ENCODE measurements at regions not wholly inside any gene's neighbourhood (a gene's known extent, or its start where the extent isn't known, plus 50 kb on each side); places are given as distances from the start of the nearest gene placed in this dataset.
A peak's percentile ranks its signal among the peaks of the same experiment; 100 is the strongest.

- H3K4me1 ChIP-seq (replicated peaks in 1 of 2), result no peaks in the 10 kb centered on the region
Observed at GRCh38 chr19:30880551-30880950, 468.7 kb downstream of the TSHZ3 start.

GRCh38 chr19:30880151-30880550 is 469.1 kb downstream of the TSHZ3 start:
- WGBS, 4 donors, result 56 to 75% (median 72%) methylated on average over 4 of the region's 4 CpGs
- Histone ChIP-seq H3K36me3 (replicated peaks in 1 of 2) (no peaks in the 10 kb centered on the region), H3K9me3 (replicated peaks in 1 of 3) (no peaks in the 10 kb centered on the region), H3K4me1 (replicated peaks in 1 of 2) (no peaks in the 10 kb centered on the region), H3K27me3 (no peaks in the 10 kb centered on the region), H3K4me3 (no peak overlapping the region), H3K27ac (no peak overlapping the region)
- intact Hi-C loops (cut with DNase I), result no loop called here
- no peak for DNase-seq
- TF ChIP-seq CTCF (IDR thresholded peaks at IDR 0.05), result no peak
- TF ChIP-seq POLR2A (IDR thresholded peaks at IDR 0.05), result no peak

More at GRCh38 chr19:30880551-30880950, 468.7 kb downstream of the TSHZ3 start:
- Histone ChIP-seq H3K9me3 (replicated peaks in 1 of 3) (no peaks in the 10 kb centered on the region), H3K27me3 (no peaks in the 10 kb centered on the region), H3K27ac (no peak overlapping the region), H3K36me3 (replicated peaks in 1 of 2) (no peaks in the 10 kb centered on the region), H3K4me3 (no peak overlapping the region)
- TF ChIP-seq POLR2A (IDR thresholded peaks at IDR 0.05) (no peak), CTCF (IDR thresholded peaks at IDR 0.05) (no peak)
- DNase-seq, result no peak
- 53 to 62% (median 59%) methylated on average over 4 of the region's 4 CpGs for WGBS, 4 donors
- intact Hi-C loops (cut with DNase I), result no loop called here

- TF ChIP-seq CTCF (IDR thresholded peaks at IDR 0.05) (no peak), POLR2A (IDR thresholded peaks at IDR 0.05) (no peak)
Observed at GRCh38 chr19:30879736-30880135, 469.5 kb downstream of the TSHZ3 start.

GRCh38 chr19:30879225-30879624 is 470.0 kb downstream of the TSHZ3 start:
- H3K4me1 ChIP-seq (replicated peaks in 1 of 2), result no peaks in the 10 kb centered on the region
- no peaks in the 10 kb centered on the region for H3K27me3 ChIP-seq
- no peaks in the 10 kb centered on the region for H3K9me3 ChIP-seq (replicated peaks in 1 of 3)
- peak in 1 of 7 donors; percentile 36 for DNase-seq
- no peak for TF ChIP-seq CTCF (IDR thresholded peaks at IDR 0.05)
- TF ChIP-seq POLR2A (IDR thresholded peaks at IDR 0.05), result no peak
- WGBS, 4 donors, result 86 to 97% (median 89%) methylated on average over 3 of the region's 3 CpGs
- intact Hi-C loops (cut with DNase I), result no loop called here
- no peak overlapping the region for H3K27ac ChIP-seq
- no peak overlapping the region for H3K4me3 ChIP-seq
- H3K36me3 ChIP-seq (replicated peaks in 1 of 2), result no peaks in the 10 kb centered on the region

More at GRCh38 chr19:30879736-30880135, 469.5 kb downstream of the TSHZ3 start:
- no peak overlapping the region for H3K4me3 ChIP-seq
- no peaks in the 10 kb centered on the region for H3K27me3 ChIP-seq
- WGBS, 4 donors, result 71 to 79% (median 77%) methylated on average over 3 of the region's 3 CpGs
- H3K9me3 ChIP-seq (replicated peaks in 1 of 3), result no peaks in the 10 kb centered on the region
- peak in 1 of 7 donors; percentile 31 for DNase-seq
- H3K36me3 ChIP-seq (replicated peaks in 1 of 2), result no peaks in the 10 kb centered on the region
- intact Hi-C loops (cut with DNase I), result no loop called here
- no peak overlapping the region for H3K27ac ChIP-seq
- H3K4me1 ChIP-seq (replicated peaks in 1 of 2), result no peaks in the 10 kb centered on the region

Measured in adrenal gland (tissue), 9 donors.